OCI-LY3 (cell line): ENCODE measurements at regions not wholly inside any gene's neighbourhood (a gene's known extent, or its start where the extent isn't known, plus 50 kb on each side); places are given as distances from the start of the nearest gene placed in this dataset.

Experiments
- EZH2phosphoT487 ChIP-seq: fragments of 200-600 bp; shearing (Covaris generic); IDR thresholded peaks from 2 replicates; pipeline ENCODE4 v1.6.1; 2018; ENCODE audit warnings: antibody characterized with exemption, mixed run types, low read depth
- TF ChIP-seq, protein P1 (sequence below): fragments of 200-600, 300-600 bp; sonication (generic); IDR thresholded peaks from 2 replicates; pipeline ENCODE4 v1.5.1; 2014; ENCODE audit warnings: antibody characterized with exemption, low read length, low read depth

DNA sequence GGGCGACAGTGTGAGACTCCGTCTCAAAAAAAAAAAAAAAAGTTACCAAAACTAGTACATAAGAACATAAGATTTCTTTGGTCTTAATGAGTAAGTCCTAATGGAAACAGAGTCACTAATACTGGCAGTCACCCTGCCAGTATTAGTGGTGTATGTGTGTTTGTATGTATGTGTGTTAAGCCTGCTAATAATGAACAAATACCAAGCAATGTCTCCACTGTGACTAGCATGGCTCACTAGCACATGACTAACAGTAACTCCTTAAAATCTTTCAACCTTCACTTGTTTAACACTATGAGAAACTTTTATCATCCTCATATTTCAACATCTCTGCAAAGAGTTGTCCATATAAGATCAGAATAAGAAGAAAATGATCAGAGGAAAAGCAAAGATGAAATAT lies 231.0 kb upstream of the ATP11B start:
- TF ChIP-seq, protein P1, sequence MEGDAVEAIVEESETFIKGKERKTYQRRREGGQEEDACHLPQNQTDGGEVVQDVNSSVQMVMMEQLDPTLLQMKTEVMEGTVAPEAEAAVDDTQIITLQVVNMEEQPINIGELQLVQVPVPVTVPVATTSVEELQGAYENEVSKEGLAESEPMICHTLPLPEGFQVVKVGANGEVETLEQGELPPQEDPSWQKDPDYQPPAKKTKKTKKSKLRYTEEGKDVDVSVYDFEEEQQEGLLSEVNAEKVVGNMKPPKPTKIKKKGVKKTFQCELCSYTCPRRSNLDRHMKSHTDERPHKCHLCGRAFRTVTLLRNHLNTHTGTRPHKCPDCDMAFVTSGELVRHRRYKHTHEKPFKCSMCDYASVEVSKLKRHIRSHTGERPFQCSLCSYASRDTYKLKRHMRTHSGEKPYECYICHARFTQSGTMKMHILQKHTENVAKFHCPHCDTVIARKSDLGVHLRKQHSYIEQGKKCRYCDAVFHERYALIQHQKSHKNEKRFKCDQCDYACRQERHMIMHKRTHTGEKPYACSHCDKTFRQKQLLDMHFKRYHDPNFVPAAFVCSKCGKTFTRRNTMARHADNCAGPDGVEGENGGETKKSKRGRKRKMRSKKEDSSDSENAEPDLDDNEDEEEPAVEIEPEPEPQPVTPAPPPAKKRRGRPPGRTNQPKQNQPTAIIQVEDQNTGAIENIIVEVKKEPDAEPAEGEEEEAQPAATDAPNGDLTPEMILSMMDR = no peak
- no peak for TF ChIP-seq EZH2phosphoT487
